DOHH2 (cell line): ENCODE measurements at regions not wholly inside any gene's neighbourhood (a gene's known extent, or its start where the extent isn't known, plus 50 kb on each side); places are given as distances from the start of the nearest gene placed in this dataset.

Experiments used
- CTCF ChIP-seq: fragments of 200-600 bp; sonication (generic); IDR thresholded peaks from one replicate; pipeline ENCODE4 v1.5.1; 2014; ENCODE audit warnings: antibody characterized with exemption, mild to moderate bottlenecking, low read depth, low read length; ENCODE audit not compliant: poor library complexity, severe bottlenecking
- EZH2phosphoT487 ChIP-seq: fragments of 200-600 bp; sonication (generic); IDR thresholded peaks from 2 replicates; pipeline ENCODE4 v1.6.1; 2017; ENCODE audit warnings: borderline replicate concordance, mild to moderate bottlenecking, antibody characterized with exemption, low read length, moderate library complexity, mixed read lengths

- TF ChIP-seq CTCF, result no peak
- no peak for TF ChIP-seq EZH2phosphoT487
Measured at GRCh38 chr6:137725949-137726348, 141.1 kb upstream of the TNFAIP3 start.
